Stomach (tissue), 8 donors: ENCODE measurements at regions not wholly inside any gene's neighbourhood (a gene's known extent, or its start where the extent isn't known, plus 50 kb on each side); places are given as distances from the start of the nearest gene placed in this dataset.

Source experiments
- DNase-seq, 2 donors: peaks; one replicate each; pipeline versions ENCODE4 v3.0.0 to v3.0.0-alpha.2; 2013 to 2019
- H3K27ac ChIP-seq, 5 donors: fragments of 200-600 bp in 4 of 5; sonication (generic) in 4 of 5; one replicate each; pipeline ENCODE4 v1.5.1; 2013 to 2019; ENCODE audit warnings: mild to moderate bottlenecking in 1 of 5, moderate library complexity in 1 of 5
- H3K27me3 ChIP-seq, 3 donors: fragments of 200-600 bp; sonication (generic); one replicate each; pipeline ENCODE4 v1.5.1; 2017 to 2019; ENCODE audit warnings: mixed run types in 1 of 3
- H3K36me3 ChIP-seq, 4 donors: fragments of 200-600 bp; sonication (generic); 1 replicate in 3 of 4; 2 replicates in 1 of 4; pipeline ENCODE4 v1.5.1; 2016 to 2019
- H3K4me1 ChIP-seq, 4 donors: fragments of 200-600 bp; sonication (generic); one replicate each; pipeline ENCODE4 v1.5.1; 2016 to 2019
- H3K4me3 ChIP-seq, 4 donors: fragments of 200-600 bp; sonication (generic) in 3 of 4; one replicate each; pipeline ENCODE4 v1.5.1; 2016 to 2019; ENCODE audit warnings: mild to moderate bottlenecking in 1 of 4
- H3K9me3 ChIP-seq, 4 donors: fragments of 200-600 bp; sonication (generic); one replicate each; pipeline ENCODE4 v1.5.1; 2016 to 2019
- EP300 ChIP-seq: sonication (generic); formaldehyde crosslinking; IDR thresholded peaks from one replicate; pipeline ENCODE4 v1.6.1; 2017; ENCODE audit warnings: antibody characterized with exemption
- POLR2A ChIP-seq, 4 donors: fragments of 450-650 bp; IDR thresholded peaks; one replicate each; pipeline ENCODE4 v1.6.1; 2016; ENCODE audit warnings: antibody characterized with exemption in 4 of 4, control low read depth in 2 of 4, mild to moderate bottlenecking in 1 of 4, moderate library complexity in 1 of 4
- POLR2AphosphoS5 ChIP-seq, 3 donors: sonication (generic); formaldehyde crosslinking; IDR thresholded peaks; one replicate each; pipeline ENCODE4 v1.6.1; 2016; ENCODE audit warnings: antibody characterized with exemption in 3 of 3
- WGBS, 5 donors: extraction: QIAGEN DNeasy Blood & Tissue Kit in 3 of 5; methylation state at CpG; one replicate each; pipeline versions ENCODE4 v1.1.5 to v1.1.7; 2013 to 2018; 5-methylcytosine and 5-hydroxymethylcytosine counted together
- intact Hi-C: fragments of 100-400 bp; cut with DNase I; formaldehyde crosslinking; loops from one replicate; pipeline ENCODE4 v1.15.1; 2023; ENCODE audit warnings: low total_unique reads
- TF ChIP-seq, protein P1 (sequence below), 7 experiments: fragments of 450-650 bp in 4 of 7; fragments of 200-600 bp in 3 of 7; sonication (generic) in 3 of 7; IDR thresholded peaks; one replicate each; pipeline ENCODE4 v1.5.1; 2016 to 2019; ENCODE audit warnings: antibody characterized with exemption in 7 of 7, control low read depth in 2 of 7, mild to moderate bottlenecking in 1 of 7
- donor health status: healthy with polysubstance abuse.
- donor health status: Bipolar disorder and iron deficiency.
- donor health status: healthy.

DNA sequence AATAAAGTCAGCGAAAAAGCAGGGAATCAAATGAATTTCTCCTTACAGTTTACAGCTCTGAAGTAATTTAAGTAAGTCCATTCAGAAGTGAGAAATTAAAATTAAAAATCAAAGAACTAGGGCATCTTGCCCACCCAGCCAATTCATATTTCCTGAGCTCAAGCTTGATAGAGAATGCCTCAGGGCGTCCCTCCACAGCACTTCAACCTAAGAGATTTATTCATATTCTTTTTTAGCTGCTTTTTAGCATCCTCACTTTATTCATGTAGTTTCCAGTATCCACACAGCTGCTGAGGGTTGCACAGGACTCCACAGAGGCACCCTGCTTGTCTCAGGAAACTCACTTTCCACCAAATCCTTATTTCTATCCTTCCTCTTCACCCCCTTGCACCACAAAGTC, 900.3 kb downstream of the BCL11A start:
- H3K36me3 ChIP-seq, result no peaks in the 10 kb centered on the region
- H3K4me1 ChIP-seq, result no peaks in the 10 kb centered on the region
- no peaks in the 10 kb centered on the region for H3K27me3 ChIP-seq
- DNase-seq, result no peak
- TF ChIP-seq, protein P1, sequence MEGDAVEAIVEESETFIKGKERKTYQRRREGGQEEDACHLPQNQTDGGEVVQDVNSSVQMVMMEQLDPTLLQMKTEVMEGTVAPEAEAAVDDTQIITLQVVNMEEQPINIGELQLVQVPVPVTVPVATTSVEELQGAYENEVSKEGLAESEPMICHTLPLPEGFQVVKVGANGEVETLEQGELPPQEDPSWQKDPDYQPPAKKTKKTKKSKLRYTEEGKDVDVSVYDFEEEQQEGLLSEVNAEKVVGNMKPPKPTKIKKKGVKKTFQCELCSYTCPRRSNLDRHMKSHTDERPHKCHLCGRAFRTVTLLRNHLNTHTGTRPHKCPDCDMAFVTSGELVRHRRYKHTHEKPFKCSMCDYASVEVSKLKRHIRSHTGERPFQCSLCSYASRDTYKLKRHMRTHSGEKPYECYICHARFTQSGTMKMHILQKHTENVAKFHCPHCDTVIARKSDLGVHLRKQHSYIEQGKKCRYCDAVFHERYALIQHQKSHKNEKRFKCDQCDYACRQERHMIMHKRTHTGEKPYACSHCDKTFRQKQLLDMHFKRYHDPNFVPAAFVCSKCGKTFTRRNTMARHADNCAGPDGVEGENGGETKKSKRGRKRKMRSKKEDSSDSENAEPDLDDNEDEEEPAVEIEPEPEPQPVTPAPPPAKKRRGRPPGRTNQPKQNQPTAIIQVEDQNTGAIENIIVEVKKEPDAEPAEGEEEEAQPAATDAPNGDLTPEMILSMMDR (IDR thresholded peaks at IDR 0.05), result no peak
- WGBS, 5 donors, result 47 to 89% (median 71%) methylated on average over 2 of the region's 2 CpGs
- H3K4me3 ChIP-seq, result no peak overlapping the region
- no peaks in the 10 kb centered on the region for H3K9me3 ChIP-seq
- intact Hi-C loops, result no loop called here
- H3K27ac ChIP-seq, result no peak overlapping the region

- intact Hi-C loops, result no loop called here
Observed at GRCh38 chr2:59630789-59631188, 922.7 kb downstream of the BCL11A start.

GRCh38 chr2:59627599-59627998, 925.9 kb downstream of the BCL11A start:
- no peaks in the 10 kb centered on the region for H3K36me3 ChIP-seq
- WGBS, 5 donors, result 1 to 69% (median 62%) methylated on average over 1 of the region's 1 CpG
- peaks cover 0 to 10% (median 0%) of the 10 kb centered on the region in 4 donors for H3K4me1 ChIP-seq
- TF ChIP-seq POLR2A (IDR thresholded peaks at IDR 0.05) (no peak), EP300 (no peak), POLR2AphosphoS5 (IDR thresholded peaks at IDR 0.05) (no peak)
- TF ChIP-seq, protein P1 (IDR thresholded peaks at IDR 0.05), result no peak
- no peak overlapping the region for H3K27ac ChIP-seq
- intact Hi-C loops, result no loop called here
- peaks cover 0 to 4% (median 0%) of the 10 kb centered on the region in 4 donors for H3K9me3 ChIP-seq
- H3K4me3 ChIP-seq, result no peak overlapping the region
- H3K27me3 ChIP-seq, result no peaks in the 10 kb centered on the region
- DNase-seq, result no peak

More at GRCh38 chr2:59630789-59631188, 922.7 kb downstream of the BCL11A start:
- H3K27me3 ChIP-seq, result no peaks in the 10 kb centered on the region
- 56 to 79% (median 71%) methylated on average over 1 of the region's 1 CpG for WGBS, 5 donors
- DNase-seq, result no peak
- no peak overlapping the region for H3K4me3 ChIP-seq
- H3K9me3 ChIP-seq, result peaks cover 0 to 4% (median 0%) of the 10 kb centered on the region in 4 donors
- no peak overlapping the region for H3K27ac ChIP-seq
- TF ChIP-seq POLR2AphosphoS5 (IDR thresholded peaks at IDR 0.05) (no peak), POLR2A (IDR thresholded peaks at IDR 0.05) (no peak), EP300 (no peak)
- TF ChIP-seq, protein P1 (IDR thresholded peaks at IDR 0.05), result no peak
- H3K4me1 ChIP-seq, result no peaks in the 10 kb centered on the region
- H3K36me3 ChIP-seq, result no peaks in the 10 kb centered on the region

DNA sequence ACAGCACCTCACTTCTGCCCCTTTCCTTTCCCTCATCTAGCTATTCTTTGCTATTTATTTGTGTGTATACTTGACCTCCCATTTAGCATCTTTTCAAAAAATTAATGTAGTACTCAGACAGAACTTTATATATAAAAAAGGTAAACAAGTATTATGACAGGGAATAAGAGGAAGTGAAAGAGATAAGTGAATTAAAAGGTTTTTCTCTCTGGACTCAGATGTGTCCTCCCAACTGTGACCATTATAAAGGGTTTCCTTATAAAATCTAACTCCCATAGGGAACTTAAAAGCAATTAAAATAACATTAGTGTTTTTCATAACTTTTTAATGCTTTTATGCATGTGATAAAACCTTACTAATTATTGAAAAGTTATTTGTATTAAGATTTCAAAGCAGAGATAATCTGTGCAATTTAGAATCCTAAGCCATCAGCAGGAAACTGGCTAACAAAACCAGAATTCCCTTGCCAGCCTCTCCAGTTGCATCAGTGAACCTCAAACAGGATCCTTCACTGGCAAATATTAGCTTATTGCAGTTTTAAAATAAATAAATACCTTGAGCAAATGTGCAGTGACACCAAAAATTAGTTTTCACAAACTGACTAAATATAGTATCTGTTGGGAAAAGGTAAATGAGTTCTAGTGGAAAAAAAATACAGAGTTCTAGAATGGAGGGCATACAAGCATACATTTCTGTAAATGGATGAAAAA, 930.7 kb downstream of the BCL11A start:
- Histone ChIP-seq H3K4me3 (no peak overlapping the region), H3K27ac (no peak overlapping the region), H3K27me3 (no peaks in the 10 kb centered on the region), H3K4me1 (peaks cover 0 to 10% (median 0%) of the 10 kb centered on the region in 4 donors), H3K36me3 (no peaks in the 10 kb centered on the region), H3K9me3 (peaks cover 0 to 2% (median under 1%) of the 10 kb centered on the region in 4 donors)
- intact Hi-C loops, result no loop called here
- DNase-seq, result no peak
- TF ChIP-seq, protein P1 (IDR thresholded peaks at IDR 0.05), result no peak
- TF ChIP-seq EP300 (no peak), POLR2AphosphoS5 (IDR thresholded peaks at IDR 0.05) (no peak), POLR2A (IDR thresholded peaks at IDR 0.05) (no peak)
